GM18861 (cell line): ENCODE measurements at regions not wholly inside any gene's neighbourhood (a gene's known extent, or its start where the extent isn't known, plus 50 kb on each side); places are given as distances from the start of the nearest gene placed in this dataset.
"Not testable (repeated sequence)": the region's sequence is repeated elsewhere in the genome, so short reads cannot be mapped to it uniquely, and the experiment has no call there.

Experiments used
- ATAC-seq: cut with Tn5 transposase; IDR thresholded peaks from one replicate; pipeline ENCODE4 v1.9.1; 2021; ENCODE audit not compliant: unreplicated experiment

GRCh38 chr6:81565071-81565470 lies 187.4 kb downstream of the TENT5A start:
- no peak for ATAC-seq

DNA sequence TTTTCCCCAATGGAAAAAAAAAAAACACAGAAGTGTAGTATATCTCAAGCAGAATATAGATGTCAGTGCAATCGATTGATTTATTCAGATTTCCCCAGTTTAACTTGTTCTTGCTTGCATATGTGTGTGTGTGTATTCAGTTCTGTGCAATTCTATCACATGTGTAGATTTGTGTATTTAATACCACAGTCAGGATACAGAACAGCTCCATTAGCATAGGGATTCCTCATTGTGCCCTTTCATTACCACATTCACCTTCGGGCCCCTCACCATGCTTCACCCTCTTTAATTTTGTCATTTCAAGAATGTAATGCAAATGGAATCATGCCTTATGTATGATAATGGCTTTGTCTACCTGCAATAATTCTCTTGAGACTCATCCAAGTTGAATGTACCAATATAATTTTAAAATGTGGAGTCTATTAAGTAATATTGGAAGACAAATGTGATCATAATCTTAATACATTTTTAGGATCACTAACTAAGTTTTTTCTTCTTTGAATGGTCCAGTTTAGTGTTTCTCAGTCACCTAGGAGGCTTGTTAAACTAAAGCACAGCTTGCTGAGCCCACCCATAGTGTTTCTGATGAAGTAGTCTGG lies 187.9 kb downstream of the TENT5A start:
- no peak for ATAC-seq

GRCh38 chr6:81562169-81562568 lies 190.3 kb downstream of the TENT5A start:
- no peak for ATAC-seq

DNA sequence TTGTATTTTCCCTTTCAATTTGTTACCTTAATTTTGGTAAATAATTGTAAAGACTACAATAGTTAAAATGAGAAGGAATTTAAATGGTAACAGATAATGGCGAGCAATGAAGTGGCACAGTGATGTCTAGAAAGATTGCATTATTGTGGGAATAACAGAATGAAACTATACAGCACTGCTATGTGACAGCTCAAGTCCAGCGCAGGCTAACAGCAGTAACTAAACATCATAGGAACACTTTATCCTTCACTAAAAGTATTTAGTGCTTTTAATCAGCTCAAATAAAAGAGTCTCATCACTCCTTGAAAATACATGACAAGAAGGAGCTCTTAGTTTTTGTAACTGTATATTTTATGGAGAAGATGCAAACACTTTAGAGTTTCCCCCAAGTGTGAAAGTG lies 190.8 kb downstream of the TENT5A start:
- no peak for ATAC-seq

DNA sequence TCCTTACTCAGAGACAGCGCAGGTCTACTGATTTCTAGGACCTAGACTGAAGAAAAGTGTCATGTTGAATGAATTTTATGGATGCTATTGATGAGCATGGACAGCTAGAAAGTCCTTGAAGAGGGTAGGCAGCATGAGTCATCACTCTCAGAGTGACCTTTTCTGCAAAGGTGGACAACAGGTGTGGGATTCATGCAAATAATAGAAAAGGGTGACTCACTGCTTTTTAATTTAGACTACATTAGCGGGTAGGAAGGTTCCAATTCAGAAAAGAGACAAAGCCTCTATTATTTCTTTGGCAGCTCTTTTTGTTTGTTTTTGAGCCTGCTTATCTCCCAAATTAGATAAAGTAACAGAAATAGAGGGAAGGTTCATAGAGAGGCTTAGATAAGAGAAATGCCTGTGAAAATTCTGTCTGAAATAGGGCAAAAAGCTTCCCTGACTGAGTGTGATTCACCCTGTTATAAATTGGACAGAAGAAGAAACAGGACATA lies 191.4 kb downstream of the TENT5A start:
- ATAC-seq: no peak

GRCh38 chr6:81557811-81558210 lies 194.7 kb downstream of the TENT5A start:
- no peak for ATAC-seq

- no peak for ATAC-seq
Measured at GRCh38 chr6:81556551-81556950, 195.9 kb downstream of the TENT5A start.

GRCh38 chr6:81553216-81553615 lies 199.3 kb downstream of the TENT5A start:
- ATAC-seq: no peak

DNA sequence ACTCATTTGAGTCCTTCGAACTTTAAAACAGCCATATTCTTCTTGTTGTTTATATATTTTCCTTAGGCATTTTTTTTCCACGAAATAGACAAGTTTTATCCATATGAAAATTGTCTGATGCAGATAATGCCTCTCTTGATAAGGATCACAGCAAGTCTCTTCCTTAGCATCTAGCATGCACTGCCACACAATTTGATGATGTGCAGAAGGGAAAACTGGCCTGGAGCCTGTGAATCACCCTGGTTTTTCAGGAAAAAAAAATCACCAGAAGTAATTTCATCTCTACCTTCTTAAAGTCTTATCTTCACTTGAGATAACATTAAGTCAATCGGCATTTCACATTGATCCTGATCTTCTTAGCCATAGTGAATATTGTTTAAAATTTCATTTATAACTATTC lies 199.8 kb downstream of the TENT5A start:
- ATAC-seq: no peak

DNA sequence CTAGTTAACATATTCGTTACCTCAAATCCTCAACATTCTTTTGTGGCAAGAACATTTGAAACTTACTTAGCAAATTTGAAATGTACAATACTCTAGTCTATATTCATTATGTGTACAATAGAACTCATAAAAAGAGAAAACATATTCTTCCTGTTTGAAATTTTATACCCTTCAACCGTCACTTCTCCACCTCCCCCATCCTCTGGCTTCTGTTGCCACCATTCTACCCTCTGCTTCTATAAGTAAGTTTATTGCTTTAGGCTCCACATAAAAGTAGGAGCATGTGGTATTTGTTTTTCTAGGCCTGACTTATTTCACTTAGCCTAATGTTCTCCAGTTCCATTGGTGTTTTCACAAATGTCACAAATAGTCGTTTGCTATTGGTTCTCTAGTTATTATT lies 205.3 kb downstream of the TENT5A start:
- no peak for ATAC-seq

DNA sequence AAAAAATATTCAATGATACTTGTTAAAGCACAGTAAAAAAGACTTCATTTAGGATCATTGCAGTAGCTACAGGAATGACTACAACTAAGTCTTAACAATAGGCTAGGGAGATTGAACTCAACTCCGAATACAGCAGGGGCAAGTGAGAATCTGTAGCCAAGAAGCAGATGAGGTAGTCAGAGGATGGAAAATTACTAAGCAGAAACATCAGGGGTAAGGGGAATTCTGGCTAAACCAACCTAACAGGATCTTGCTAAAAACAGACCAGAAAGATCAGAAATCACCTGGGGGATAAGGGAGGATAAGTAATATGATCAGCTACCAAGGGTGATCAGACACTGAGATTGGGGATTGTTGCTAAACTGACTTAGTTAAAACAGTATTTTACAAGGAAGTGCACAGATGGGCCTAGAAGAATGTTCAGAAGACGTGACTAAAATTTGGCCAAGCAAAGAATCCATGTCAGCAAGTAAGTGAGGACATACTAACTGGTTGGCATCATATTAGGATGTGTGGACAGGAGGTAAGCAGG lies 217.5 kb downstream of the TENT5A start:
- ATAC-seq: no peak

GRCh38 chr6:81531869-81532561 lies 220.5 kb downstream of the TENT5A start:
- no peak for ATAC-seq

GRCh38 chr6:81517455-81517854 lies 235.0 kb downstream of the TENT5A start:
- no peak for ATAC-seq

- ATAC-seq: no peak
Measured at GRCh38 chr6:81515562-81516453, 236.7 kb downstream of the TENT5A start.

- ATAC-seq: not testable (repeated sequence)
Measured at GRCh38 chr6:81514195-81514594, 238.3 kb downstream of the TENT5A start.

GRCh38 chr6:81511423-81511822 lies 241.1 kb downstream of the TENT5A start:
- no peak for ATAC-seq

DNA sequence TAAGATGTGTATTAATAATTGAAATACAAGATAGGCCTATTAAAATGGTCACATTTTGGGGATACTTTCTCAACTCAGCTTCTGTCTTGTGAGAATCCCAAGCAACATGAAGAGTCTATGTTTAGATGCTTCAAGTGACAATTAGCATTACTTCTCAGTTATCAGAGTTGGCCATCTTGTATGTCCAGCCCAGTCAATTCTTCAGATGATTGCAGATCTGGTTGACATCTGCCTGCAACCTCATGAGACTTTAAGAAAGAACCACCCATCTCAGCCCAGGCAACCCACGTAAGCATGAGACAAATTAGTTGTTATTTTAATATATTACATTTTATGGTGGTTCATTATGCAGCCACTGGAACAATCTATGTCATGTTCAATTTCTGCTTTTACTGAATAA lies 256.5 kb downstream of the TENT5A start:
- no peak for ATAC-seq

GRCh38 chr6:81491454-81492101 lies 260.9 kb downstream of the TENT5A start:
- ATAC-seq: no peak

GRCh38 chr6:81487489-81487888 lies 265.0 kb downstream of the TENT5A start:
- no peak for ATAC-seq

- no peak for ATAC-seq
Measured at GRCh38 chr6:81486234-81486633, 266.2 kb downstream of the TENT5A start.

GRCh38 chr6:81485395-81485794 lies 267.1 kb downstream of the TENT5A start:
- ATAC-seq: no peak
